OCI-LY3 (cell line): ENCODE measurements at regions not wholly inside any gene's neighbourhood (a gene's known extent, or its start where the extent isn't known, plus 50 kb on each side); places are given as distances from the start of the nearest gene placed in this dataset.

ENCODE experiments used
- EZH2phosphoT487 ChIP-seq: fragments of 200-600 bp; shearing (Covaris generic); IDR thresholded peaks from 2 replicates; pipeline ENCODE4 v1.6.1; 2018; ENCODE audit warnings: antibody characterized with exemption, mixed run types, low read depth
- TF ChIP-seq, protein P1 (sequence below): fragments of 200-600, 300-600 bp; sonication (generic); IDR thresholded peaks from 2 replicates; pipeline ENCODE4 v1.5.1; 2014; ENCODE audit warnings: antibody characterized with exemption, low read length, low read depth

GRCh38 chr1:118272884-118273283 lies 87.9 kb upstream of the SPAG17 start:
- TF ChIP-seq, protein P1, sequence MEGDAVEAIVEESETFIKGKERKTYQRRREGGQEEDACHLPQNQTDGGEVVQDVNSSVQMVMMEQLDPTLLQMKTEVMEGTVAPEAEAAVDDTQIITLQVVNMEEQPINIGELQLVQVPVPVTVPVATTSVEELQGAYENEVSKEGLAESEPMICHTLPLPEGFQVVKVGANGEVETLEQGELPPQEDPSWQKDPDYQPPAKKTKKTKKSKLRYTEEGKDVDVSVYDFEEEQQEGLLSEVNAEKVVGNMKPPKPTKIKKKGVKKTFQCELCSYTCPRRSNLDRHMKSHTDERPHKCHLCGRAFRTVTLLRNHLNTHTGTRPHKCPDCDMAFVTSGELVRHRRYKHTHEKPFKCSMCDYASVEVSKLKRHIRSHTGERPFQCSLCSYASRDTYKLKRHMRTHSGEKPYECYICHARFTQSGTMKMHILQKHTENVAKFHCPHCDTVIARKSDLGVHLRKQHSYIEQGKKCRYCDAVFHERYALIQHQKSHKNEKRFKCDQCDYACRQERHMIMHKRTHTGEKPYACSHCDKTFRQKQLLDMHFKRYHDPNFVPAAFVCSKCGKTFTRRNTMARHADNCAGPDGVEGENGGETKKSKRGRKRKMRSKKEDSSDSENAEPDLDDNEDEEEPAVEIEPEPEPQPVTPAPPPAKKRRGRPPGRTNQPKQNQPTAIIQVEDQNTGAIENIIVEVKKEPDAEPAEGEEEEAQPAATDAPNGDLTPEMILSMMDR: no peak
- no peak for TF ChIP-seq EZH2phosphoT487
